GM12872 (cell line): ENCODE measurements at regions not wholly inside any gene's neighbourhood (a gene's known extent, or its start where the extent isn't known, plus 50 kb on each side); places are given as distances from the start of the nearest gene placed in this dataset.
A peak's percentile ranks its signal among the peaks of the same experiment; 100 is the strongest.

Experiments
- TF ChIP-seq, protein P1 (sequence below): IDR thresholded peaks from 3 replicates; pipeline ENCODE4 v1.5.1; 2011; ENCODE audit warnings: low read depth, mild to moderate bottlenecking, low read length, moderate library complexity; ENCODE audit not compliant: insufficient read depth

DNA sequence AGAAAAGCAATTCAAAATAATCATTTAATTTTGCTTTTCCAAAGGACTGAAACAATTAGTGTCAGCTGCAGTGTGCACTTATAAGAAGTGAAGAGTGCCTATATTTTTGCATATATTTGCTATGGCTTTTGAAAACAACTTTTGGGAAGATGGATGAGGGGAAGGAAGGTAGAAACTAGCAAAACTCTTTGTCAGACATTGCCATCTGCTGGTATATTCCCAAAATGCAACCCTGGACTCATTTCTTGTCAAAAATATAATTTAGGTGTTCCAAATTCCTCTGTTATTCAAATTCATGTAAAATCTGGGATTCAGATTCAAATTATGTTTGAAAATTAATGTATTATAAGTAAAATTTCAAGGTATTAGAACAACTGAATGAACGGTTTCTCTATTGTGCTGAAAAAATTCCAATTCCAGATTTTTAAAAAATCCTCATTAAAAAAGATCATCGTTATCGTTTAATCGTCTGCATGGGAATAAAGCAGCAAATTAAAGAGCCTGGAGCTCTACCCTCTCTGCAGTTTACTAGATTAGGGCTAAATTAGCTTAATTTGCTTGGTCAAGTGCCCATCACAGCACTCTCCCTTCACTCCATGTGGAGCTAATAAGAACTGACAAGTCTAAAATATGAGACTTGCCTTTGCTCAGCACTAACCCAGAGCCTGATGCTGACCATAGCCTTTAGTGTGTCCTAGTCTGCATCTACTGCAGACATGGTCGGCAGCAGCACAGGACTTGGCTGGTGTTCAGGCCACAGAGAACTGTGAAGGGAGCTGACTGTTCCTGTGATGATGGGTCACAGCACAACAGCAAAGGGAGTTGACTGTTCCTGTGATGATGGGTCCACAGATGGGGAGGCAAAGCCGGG is 67.9 kb upstream of the MITF start:
- TF ChIP-seq, protein P1, sequence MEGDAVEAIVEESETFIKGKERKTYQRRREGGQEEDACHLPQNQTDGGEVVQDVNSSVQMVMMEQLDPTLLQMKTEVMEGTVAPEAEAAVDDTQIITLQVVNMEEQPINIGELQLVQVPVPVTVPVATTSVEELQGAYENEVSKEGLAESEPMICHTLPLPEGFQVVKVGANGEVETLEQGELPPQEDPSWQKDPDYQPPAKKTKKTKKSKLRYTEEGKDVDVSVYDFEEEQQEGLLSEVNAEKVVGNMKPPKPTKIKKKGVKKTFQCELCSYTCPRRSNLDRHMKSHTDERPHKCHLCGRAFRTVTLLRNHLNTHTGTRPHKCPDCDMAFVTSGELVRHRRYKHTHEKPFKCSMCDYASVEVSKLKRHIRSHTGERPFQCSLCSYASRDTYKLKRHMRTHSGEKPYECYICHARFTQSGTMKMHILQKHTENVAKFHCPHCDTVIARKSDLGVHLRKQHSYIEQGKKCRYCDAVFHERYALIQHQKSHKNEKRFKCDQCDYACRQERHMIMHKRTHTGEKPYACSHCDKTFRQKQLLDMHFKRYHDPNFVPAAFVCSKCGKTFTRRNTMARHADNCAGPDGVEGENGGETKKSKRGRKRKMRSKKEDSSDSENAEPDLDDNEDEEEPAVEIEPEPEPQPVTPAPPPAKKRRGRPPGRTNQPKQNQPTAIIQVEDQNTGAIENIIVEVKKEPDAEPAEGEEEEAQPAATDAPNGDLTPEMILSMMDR = peak; percentile 52; the same call in 2 of the 3 replicates

DNA sequence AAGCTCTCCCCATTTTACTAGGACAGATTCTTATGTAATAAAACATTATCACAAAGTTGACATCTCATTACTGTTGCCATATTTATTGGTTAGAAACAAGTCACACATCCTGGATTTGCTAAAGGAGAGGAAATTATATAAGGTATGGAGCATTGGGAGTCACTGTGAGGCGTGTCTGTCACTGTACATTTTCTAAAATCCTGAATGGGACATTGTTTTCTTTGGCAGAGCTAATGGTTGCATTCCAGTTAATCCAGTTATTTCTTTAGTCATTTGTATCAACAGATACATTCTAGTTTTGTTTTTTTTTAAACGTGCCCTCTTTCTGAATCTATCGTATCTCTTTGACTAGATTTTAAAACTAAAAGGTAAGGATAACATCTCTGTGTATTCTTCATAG is 70.2 kb upstream of the MITF start:
- TF ChIP-seq, protein P1 = no peak

DNA sequence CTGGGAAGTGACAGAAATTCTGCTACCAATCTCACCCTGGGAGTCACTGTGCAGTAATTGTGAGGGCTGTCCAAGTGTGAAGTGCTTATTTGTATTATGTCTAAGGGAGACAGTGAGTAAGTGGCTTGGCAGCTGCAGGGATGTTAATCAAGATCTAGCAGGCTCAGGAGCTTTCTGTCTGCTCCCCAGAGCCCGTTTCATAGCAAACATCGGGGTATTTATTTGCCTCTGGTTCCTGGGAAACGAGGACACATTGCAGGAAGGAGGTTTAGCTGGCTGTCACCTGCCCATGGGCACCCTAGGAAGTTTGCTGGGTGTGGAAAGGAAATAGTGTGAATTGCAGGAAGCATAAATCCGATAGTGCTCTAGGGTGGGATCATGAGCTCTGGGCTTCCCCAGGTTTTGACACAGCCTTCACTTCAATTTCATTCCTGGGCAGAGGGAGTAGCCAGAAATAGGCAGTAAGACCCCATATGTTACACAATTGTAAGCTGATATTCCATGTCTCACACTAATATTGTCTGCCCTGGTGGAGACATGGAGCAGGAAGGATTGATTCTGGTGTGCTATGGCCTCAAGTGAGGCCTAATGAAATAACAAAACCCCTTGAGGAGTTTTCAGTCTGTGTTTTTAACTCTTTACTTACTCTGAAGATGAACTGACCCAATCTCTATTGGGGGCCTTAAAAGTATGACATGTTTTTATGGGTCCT is 74.1 kb upstream of the MITF start:
- TF ChIP-seq, protein P1 = no peak

DNA sequence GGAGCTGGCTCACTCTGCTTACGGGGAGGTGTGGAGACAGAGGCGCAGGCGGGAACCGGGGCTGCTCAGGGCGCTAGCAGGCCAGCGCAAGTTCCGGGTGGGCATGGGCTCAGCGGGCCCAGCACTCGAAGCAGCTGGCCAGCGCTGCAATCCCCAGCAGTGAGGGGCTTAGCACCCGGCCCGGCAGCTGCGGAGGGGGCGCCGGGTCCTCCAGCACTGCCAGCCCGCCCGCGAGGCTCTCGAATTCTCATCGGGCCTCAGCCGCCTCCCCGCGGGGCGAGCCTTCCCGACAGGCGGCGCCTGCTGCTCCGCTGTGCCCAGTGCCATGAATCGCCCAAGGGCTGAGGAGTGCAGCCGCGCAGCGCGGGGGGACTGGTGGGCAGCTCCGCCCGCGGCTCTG is 78.6 kb upstream of the MITF start:
- TF ChIP-seq, protein P1 = no peak

DNA sequence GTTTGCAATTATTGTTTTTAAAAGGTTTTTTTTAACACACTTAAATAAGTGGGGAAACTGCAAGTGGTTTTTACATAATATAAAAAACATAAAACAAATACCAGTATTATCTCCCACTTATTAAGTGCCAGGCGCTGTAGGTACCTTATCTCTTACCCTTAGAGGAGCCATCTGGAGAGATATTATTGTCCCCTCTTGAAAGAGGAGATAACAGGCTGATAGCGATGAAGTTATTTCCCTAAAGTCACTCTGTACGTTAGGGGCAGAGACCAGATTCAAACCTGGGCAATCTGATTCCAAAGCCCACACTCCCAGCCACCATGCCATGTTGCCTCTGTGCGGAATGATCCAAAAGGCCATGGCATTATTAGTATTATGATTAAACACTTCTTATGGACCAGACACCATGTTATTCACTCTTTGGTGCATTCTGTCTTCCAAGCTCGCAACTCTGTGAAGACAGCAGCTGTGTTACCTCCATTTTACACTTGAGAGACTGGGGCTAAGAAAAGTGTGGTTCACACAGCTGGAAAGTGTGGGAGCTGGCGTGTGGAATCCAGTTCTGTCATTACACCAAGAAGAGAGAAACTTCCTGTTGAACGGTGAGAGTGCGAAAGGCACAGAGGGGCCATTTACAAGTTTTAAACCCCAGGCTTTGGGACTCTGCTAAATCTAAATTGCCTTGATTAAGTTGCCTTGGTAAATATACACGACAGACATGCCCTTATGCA is 79.9 kb upstream of the MITF start:
- TF ChIP-seq, protein P1 = no peak

DNA sequence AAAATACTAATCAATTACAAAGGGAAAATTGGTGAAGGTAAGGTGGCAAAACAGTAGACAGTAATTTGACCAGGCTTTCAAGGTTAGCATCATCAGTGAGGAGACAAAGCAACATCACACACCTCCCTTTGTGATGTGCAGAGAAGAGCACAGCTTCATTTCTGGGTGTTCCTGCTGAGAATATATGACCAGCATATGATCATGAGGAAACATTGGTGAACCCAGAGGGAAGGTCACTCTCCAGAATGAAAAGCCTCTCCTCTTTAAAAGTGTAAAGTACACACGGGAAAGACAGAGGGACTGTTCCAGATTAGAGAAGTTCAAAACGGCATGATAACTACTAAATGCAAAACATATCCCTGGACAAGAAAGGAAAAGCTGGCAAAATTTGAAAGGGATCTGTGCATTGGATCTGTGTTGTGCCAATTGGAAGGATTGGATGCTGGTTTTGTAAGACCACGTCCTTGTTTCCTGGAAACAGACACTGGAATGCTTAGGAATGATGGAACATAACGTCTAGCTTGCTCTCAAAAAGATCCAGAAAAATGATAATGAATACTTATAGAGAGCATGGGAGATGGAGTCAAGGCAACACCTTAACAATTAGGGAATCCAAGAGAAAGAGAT is 80.6 kb upstream of the MITF start:
- TF ChIP-seq, protein P1 = no peak

DNA sequence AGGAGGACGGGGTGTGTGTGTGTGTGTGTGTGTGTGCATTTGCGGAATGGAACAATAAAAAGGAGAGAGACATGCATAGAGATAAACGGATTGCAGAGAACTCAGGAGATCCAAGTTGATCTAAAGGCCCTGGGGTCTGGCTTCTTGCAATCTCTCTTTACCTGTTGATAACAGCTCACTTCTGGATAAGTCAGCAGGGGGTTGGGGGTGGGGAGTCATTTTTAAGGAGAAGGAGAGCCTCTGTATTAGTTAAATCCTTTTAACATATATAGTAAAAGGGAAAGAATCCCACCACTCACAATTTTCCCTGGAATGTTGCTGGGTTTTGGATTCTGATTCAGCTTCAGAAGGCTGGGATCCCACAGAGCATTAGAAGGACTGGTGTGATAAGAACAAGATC is 87.5 kb upstream of the MITF start:
- TF ChIP-seq, protein P1 = no peak
